NCI-H460 (cell line): ENCODE measurements at regions not wholly inside any gene's neighbourhood (a gene's known extent, or its start where the extent isn't known, plus 50 kb on each side); places are given as distances from the start of the nearest gene placed in this dataset.

ENCODE experiments used
- DNase-seq: peaks from one replicate; pipeline ENCODE4 v3.0.0-alpha.2; 2016; ENCODE audit warnings: low read depth; ENCODE audit errors: extremely low read depth

DNA sequence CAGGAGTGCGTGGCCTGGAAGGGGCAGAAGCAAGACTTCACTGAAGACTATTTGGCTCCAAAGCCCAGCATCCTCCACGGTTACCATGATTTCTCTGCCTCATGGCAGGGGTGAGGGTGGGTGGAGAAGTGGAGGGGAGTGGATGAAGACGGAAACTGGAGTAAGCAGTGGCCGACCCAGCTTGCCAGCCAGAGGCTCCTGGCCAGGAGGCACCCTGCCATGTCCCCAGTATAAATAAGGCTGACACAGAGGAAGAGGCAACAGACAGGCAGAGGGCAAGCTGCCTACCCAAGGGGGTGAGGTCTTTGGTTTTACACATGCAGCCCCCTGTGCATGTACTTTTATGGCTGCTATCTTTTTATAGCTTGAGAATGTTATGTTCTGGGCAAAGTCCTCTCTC is 102.6 kb upstream of the TBX20 start:
- no peak for DNase-seq

DNA sequence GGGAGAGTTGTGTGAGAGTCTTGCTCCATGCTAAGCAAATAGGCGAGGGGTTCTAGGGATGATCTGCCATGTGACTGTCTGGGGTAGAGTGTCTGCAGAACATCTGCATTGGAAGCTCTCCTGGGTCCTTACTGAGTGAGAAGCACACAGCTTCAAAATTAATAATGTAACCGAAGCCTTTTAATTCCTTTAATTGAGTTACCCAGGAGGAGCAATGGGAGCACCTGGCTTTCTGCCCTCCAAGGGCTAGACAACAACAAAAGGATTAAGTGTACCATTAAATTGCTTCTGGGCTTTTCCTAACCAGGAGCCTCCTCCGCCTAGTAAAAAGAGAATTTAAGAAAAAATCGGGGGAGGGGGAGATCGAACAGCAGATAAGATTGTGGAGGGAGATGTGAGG is 102.0 kb upstream of the TBX20 start:
- DNase-seq = no peak

DNA sequence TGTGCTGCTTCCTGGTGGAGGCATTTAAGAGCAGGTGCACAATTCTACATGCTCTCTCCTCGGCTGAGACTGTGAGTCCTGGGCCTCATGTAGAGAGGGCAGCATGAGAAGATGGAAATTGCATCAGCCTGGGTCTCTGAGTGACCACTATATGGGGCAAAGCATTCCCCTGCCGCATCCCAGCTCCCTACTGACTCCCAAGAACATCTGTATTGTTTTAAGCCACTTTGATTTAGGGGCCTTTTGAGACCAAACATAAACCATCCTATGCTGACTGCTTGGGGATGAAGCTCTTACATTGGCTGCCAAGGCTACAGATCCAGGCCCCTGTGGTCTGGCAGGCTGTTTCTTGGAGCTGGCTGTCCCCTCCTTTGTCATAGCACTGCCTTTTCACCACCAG is 101.3 kb upstream of the TBX20 start:
- DNase-seq = no peak

DNA sequence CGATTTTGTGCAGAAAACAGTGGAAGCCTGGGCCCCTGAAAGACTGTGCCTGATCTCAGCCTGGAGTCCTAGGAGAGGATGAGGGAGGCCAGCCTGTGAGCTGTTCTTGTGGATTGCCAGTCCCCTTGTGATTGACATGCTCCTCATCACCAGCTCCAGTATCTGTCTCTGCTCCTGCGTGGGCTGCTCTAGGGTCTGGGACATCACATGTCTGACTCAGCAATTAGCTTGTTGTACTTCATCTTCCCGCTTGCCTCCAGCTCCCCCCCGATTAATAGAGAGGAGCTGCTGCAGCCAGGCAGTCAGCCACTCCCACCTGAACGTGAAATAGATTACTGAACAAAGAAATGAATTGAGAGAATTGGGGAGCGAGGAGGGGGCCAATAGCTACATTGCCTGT is 99.6 kb upstream of the TBX20 start:
- no peak for DNase-seq

- DNase-seq = no peak
Measured at GRCh38 chr7:35351466-35351865, 97.6 kb upstream of the TBX20 start.

DNA sequence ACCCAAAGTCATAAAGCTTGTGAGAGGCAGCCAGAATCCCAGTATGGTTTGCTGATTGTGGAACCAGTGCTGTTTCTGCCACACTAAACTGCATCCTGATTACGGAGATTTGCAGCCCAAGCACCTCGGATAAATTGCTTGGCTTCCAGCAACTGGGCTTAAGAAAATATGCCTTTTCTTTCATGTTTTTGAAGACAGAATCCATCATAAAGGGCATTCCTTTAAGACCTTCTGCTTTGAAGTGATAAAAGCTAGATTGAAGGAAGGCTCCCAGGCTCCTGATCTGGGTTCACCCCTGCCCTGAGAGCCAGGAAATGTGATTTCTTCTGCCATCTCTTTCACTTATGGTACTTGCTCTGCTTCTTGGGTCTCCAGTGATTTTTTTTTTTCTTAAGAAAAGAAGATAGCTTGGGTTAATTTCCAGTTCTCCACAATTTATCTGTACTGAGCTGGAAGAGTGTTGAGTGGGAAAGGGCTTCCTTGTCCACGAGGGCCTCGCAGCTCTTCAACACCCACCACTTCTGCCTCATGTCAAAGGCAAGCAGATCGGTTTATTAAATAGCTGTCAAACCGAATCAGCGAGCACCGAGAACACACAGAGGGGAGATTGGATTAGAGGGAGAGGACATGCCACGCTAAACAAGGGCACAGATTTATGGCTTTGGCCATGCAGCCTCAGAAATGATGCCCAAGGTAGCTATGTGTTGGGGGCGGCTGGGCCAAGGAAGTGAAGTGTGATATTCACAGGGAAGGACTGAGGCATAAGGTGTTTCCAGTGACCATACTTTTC is 94.9 kb upstream of the TBX20 start:
- DNase-seq = no peak

DNA sequence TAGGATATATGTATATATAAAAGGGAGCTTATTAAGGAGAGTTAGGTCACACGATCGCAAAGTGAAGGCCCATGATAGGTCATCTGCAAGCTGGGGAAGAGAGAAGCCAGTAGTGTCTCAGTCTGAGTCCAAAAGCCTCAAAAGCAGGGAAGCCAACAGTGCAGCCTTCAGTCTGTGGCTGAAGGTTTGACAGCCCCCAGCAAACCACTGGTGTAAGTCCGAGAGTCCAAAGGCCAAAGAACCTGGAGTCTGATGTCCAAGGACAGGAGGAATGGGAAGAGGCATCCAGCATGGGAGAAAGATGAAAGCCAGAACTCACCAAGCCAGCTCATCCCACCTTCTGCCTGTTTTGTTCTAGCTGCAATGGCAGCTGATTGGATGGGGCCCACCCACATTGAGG is 88.9 kb upstream of the TBX20 start:
- DNase-seq = no peak

- no peak for DNase-seq
Measured at GRCh38 chr7:35339811-35340210, 85.9 kb upstream of the TBX20 start.

GRCh38 chr7:35336444-35336843 is 82.5 kb upstream of the TBX20 start:
- no peak for DNase-seq

DNA sequence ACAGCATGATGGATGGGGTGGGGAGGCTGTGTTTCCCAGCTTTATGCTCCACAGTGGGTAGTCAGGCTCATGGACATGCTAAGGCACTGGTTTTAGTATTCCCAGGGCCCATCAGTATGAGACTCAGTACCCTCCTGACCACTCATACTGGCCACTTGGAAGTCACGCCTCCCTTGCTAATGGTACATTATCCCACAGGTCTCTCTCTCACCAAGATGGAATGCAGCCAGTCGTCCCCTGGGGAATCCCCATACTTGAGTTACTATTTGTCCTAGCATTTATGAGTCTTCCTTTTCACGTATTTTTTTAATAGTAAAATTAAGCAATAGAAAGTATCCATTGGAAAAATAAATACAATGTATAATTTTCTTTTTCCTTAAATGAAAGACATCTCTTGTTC is 80.6 kb upstream of the TBX20 start:
- no peak for DNase-seq

DNA sequence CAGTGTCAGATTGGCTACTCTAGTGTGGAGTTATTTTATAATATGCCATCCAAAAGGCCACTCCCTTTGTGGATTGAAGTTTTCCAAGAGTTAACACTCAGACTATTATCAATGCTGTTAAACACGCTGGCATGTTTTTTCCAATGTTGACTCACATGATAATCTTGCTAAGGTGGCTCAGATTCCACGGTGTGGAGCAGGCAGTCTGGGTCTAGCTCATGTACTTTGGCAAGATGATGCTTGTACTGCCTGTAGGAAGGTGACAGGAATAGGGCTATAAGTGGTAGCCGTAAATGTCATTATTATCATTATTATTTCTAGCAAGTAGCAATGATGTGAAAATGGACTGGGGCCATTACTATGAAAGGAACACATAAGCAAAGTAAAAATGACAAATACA is 79.4 kb upstream of the TBX20 start:
- DNase-seq = no peak

DNA sequence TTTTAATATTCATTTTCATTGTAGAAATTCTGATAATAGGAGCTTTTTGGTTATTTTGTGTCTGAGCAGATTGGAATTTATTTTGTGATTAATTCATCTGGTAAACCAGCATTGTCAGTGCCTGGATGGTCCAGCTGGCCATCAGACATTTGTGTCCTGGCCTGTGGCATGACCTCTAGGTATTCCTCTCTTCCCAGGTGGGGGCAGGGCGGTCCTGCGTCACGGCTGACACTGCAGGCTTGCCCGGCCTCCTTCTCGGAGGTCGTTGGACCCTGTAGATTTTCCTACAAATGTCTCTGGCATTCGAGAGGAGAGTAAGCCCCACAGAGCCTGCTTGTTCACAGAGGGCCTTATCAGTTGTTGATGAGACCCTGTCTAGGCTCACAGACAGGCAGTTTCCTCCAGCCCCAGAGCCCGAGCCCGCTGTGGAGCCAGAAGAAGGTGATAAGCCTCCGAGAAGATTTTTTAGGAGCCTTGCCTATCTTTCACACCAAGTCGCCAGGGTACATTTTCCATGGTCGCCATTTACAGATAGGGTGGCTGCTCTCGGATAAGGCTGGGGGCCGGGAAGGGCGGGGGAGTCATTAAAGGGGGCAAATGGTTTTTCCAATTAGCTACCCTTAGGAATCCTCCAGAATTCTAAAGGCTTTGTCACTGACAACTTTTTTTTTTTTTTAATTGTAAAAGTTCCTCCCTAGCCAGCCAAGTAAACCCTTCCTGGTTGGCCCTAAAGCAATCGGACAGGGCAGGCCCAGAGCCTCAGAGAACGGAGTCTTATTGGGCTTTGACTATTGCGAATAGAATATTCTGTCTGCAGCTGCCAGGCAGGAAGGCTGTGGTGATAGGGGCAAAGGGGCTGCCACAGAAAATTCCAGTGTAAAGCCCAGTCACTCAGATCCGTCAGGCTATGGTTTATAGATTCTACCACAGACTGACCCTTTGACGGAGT is 78.1 kb upstream of the TBX20 start:
- DNase-seq = no peak

DNA sequence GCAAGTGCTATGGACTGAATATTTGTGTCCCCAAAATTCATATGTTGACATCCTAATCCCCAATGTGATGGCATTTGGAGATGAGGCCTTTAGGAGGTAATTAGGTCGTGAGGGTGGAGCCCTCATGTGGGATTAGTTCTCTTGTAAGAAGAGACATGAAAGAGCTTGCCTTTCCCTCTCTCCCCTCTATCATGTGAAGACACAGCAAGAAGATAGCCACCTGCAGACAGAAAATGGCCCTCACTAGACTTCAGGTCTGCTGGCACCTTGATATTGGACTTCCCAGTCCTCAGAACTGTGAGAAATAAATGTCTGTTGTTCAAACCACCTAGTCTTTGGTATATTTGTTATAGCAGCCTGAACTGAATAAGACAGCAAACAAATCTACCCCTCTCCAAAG is 75.1 kb upstream of the TBX20 start:
- no peak for DNase-seq

GRCh38 chr7:35319606-35320005 is 65.7 kb upstream of the TBX20 start:
- DNase-seq = no peak

DNA sequence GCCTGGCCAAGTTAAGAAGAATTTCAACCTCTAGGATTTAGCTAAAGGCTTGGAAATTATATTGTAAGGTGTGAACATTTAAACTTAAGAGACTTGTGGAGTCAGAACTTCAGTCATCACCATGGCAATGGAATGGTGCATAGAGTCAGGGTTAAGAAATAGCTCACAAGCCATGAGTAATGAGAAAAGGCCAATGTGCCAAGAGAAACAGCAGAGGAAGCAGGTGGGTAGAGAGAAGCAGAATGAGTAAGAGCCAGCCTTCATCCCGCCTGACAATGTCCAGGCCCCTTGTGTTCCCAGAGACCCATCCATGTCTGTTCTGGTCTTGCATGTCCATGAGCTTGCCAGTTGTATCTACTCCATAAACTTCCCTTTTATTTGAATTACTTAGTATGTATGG is 62.6 kb upstream of the TBX20 start:
- no peak for DNase-seq

DNA sequence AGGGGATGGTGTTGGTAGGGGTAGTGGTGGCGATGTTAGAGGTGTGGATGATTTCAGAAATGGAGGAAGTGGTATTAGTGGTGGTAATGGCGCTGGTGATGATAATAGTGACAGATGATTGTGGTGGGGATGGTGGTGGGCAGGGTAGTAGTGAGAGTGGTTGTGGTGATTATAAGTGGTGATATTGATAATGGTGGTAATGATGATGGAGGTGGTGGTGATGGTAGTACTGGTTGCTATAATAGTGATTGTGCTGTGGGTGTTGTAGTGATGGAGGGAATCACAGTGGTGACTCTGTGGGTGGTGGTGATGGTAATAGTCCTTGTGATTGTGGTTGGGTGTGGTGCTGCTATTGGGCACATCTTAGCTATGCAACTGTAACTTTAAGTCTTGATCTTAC is 61.6 kb upstream of the TBX20 start:
- DNase-seq = no peak

DNA sequence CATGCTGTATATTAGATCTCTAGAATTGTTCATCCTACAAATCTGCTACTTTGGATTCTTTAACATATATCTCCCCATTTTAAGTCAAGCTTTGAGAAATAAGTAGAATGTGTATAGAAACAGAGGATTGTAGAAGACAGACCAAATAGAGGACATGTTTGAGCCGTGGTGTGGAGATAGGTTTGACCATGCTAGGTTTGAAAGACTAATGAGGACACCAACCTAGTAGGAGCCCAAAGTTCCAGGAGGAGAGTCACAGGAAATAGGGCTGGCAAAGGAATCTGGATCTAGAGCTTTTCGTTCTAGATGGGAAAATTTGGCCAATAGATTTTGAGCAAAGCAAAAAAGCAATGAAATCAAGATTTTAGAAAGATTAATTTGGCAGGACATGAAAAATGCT is 60.5 kb upstream of the TBX20 start:
- no peak for DNase-seq

DNA sequence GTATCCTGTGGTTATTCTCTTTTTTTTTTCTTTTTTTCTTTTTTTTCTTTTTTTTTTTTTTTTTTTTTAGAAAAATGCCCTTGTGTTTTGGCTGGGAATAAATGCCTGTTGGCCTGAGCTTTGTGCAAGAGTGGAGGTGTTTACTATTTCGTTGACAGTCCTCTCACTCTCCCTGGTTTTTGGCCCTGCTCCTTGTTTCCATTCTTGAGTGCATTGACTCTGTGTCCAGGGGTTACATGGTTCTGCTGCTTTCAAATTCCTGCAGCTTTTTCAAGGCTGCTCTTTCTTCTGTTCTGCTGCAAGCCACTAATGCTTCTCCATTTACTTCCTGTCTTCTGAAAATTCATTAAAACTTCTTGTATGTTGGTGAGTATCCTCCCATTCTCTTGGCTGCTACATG is 59.7 kb upstream of the TBX20 start:
- DNase-seq = no peak
